IMR-90 (cell line): ENCODE measurements at regions not wholly inside any gene's neighbourhood (a gene's known extent, or its start where the extent isn't known, plus 50 kb on each side); places are given as distances from the start of the nearest gene placed in this dataset.

Experiments
- ATAC-seq: fragments of 200-7000 bp; cut with Tn5 transposase; 2 replicates; pipeline ENCODE4 v1.9.1; 2020; ENCODE audit warnings: low read depth, mild to moderate bottlenecking, moderate library complexity
- BruUV-seq: library from RNA; stranded (reverse); fragments of 400-500 nt; replicated peaks from 2 replicates; lab custom pipeline; 2021; lab: Mats Ljungman, UMichigan
- CTCF ChIA-PET: fragments of 300-600 bp; formaldehyde crosslinking; extraction: SDS; loops from one replicate; lab custom pipeline; 2021; ENCODE audit warnings: antibody characterized with exemption; lab: Yijun Ruan, JAX
- POLR2A ChIA-PET: fragments of 300-600 bp; sonication (Branson Sonifier 250); formaldehyde crosslinking; loops from one replicate; lab custom pipeline; 2022; ENCODE audit warnings: antibody characterized with exemption; ENCODE audit not compliant: unreplicated experiment; lab: Charles Lee
- DNase-seq: peaks from one replicate; pipeline ENCODE4 v3.0.0; 2013
- H2AFZ ChIP-seq: replicated peaks from 2 replicates; pipeline ENCODE3; 2013; ENCODE audit warnings: low read length, mild to moderate bottlenecking; ENCODE audit not compliant: poor library complexity
- H2AK5ac ChIP-seq: 2 replicates; pipeline ENCODE4 v1.6.1; 2013; ENCODE audit warnings: low read depth, low read length, inconsistent platforms
- H2AK9ac ChIP-seq: replicated peaks from 2 replicates; pipeline ENCODE3; 2013; ENCODE audit warnings: mild to moderate bottlenecking, low read depth, low read length, moderate library complexity; ENCODE audit not compliant: poor library complexity
- H2BK120ac ChIP-seq: 2 replicates; pipeline ENCODE4 v1.6.1; 2013; ENCODE audit warnings: low read depth, low read length, inconsistent platforms
- H2BK15ac ChIP-seq: 3 replicates; pipeline ENCODE4 v1.6.1; 2013; ENCODE audit warnings: low read depth, low read length, inconsistent platforms
- H2BK20ac ChIP-seq: 2 replicates; pipeline ENCODE4 v1.6.1; 2013; ENCODE audit warnings: low read depth, mild to moderate bottlenecking, inconsistent platforms, low read length, moderate library complexity
- H2BK5ac ChIP-seq: 2 replicates; pipeline ENCODE4 v1.6.1; 2013; ENCODE audit warnings: mild to moderate bottlenecking, low read depth, low read length, inconsistent platforms; ENCODE audit not compliant: poor library complexity, severe bottlenecking
- H3K14ac ChIP-seq: replicated peaks from 2 replicates; pipeline ENCODE4 v1.6.1; 2013; ENCODE audit warnings: low read depth, low read length, inconsistent platforms
- H3K18ac ChIP-seq: 2 replicates; pipeline ENCODE4 v1.6.1; 2013; ENCODE audit warnings: low read depth, low read length, control low read depth
- H3K23ac ChIP-seq: 2 replicates; pipeline ENCODE4 v1.6.1; 2013; ENCODE audit warnings: low read depth, low read length, inconsistent platforms
- H3K27ac ChIP-seq: 2 replicates; pipeline ENCODE4 v1.5.1; 2013; ENCODE audit warnings: mild to moderate bottlenecking, control low read depth, low read length; ENCODE audit not compliant: insufficient read depth
- H3K27me3 ChIP-seq: 2 replicates; pipeline ENCODE4 v1.6.1; 2013; ENCODE audit warnings: low read length; ENCODE audit not compliant: control insufficient read depth, insufficient read depth
- H3K36me3 ChIP-seq: 2 replicates; pipeline ENCODE4 v1.6.1; 2013; ENCODE audit warnings: low read length, mixed read lengths; ENCODE audit not compliant: control insufficient read depth, insufficient read depth
- H3K4ac ChIP-seq: 2 replicates; pipeline ENCODE4 v1.6.1; 2013; ENCODE audit warnings: low read depth, low read length, inconsistent platforms
- H3K4me1 ChIP-seq: 2 replicates; pipeline ENCODE4 v1.6.1; 2013; ENCODE audit warnings: low read length, mixed read lengths; ENCODE audit not compliant: control insufficient read depth, insufficient read depth
- H3K4me2 ChIP-seq: 2 replicates; pipeline ENCODE4 v1.6.1; 2013; ENCODE audit warnings: low read depth, mild to moderate bottlenecking, control low read depth, low read length, moderate library complexity
- H3K4me3 ChIP-seq: 2 replicates; pipeline ENCODE4 v1.5.1; 2013; ENCODE audit warnings: low read depth, mild to moderate bottlenecking, control low read depth, low read length, moderate library complexity; ENCODE audit not compliant: insufficient read depth
- H3K56ac ChIP-seq: 2 replicates; pipeline ENCODE4 v1.6.1; 2013; ENCODE audit warnings: low read length, inconsistent platforms; ENCODE audit not compliant: insufficient read depth; ENCODE audit errors: extremely low read depth
- H3K79me1 ChIP-seq, 2 experiments: 2 replicates each; pipeline ENCODE4 v1.6.1; 2013; ENCODE audit warnings: low read length in 2 of 2, inconsistent platforms in 1 of 2, low read depth in 1 of 2
- H3K9ac ChIP-seq: 2 replicates; pipeline ENCODE4 v1.6.1; 2013; ENCODE audit warnings: low read depth, low read length, control low read depth
- H3K9me1 ChIP-seq: 2 replicates; pipeline ENCODE4 v1.6.1; 2013; ENCODE audit warnings: low read length, inconsistent platforms; ENCODE audit not compliant: insufficient read depth
- H3K9me3 ChIP-seq: 2 replicates; pipeline ENCODE4 v1.6.1; 2013; ENCODE audit warnings: low read length; ENCODE audit not compliant: control insufficient read depth, insufficient read depth
- H4K20me1 ChIP-seq: 2 replicates; pipeline ENCODE4 v1.6.1; 2013; ENCODE audit warnings: low read length, inconsistent platforms; ENCODE audit not compliant: insufficient read depth
- H4K5ac ChIP-seq: 2 replicates; pipeline ENCODE4 v1.6.1; 2013; ENCODE audit warnings: mild to moderate bottlenecking, low read depth, low read length, control low read depth
- H4K8ac ChIP-seq, 2 experiments: 2 replicates each; pipeline ENCODE4 v1.6.1; 2013; ENCODE audit warnings: low read depth in 2 of 2, low read length in 2 of 2, control low read depth in 1 of 2, inconsistent platforms in 1 of 2
- H4K91ac ChIP-seq: 2 replicates; pipeline ENCODE4 v1.6.1; 2013; ENCODE audit warnings: low read depth, low read length, inconsistent platforms; ENCODE audit not compliant: insufficient read depth
- BHLHE40 ChIP-seq: fragments of 150-350 bp; IDR thresholded peaks from 2 replicates; pipeline ENCODE4 v1.6.1; 2016; ENCODE audit warnings: mild to moderate bottlenecking, low read depth, low read length
- CEBPB ChIP-seq: IDR thresholded peaks from 2 replicates; pipeline ENCODE4 v1.6.1; 2012; ENCODE audit warnings: low read depth, low read length, improper control_type of control experiment
- CTCF ChIP-seq: conservative IDR thresholded peaks from 2 replicates; pipeline ENCODE4 v1.5.1; 2012; ENCODE audit warnings: mild to moderate bottlenecking, low read depth, low read length, improper control_type of control experiment
- ELK1 ChIP-seq: fragments of 150-350 bp; IDR thresholded peaks from 2 replicates; pipeline ENCODE4 v1.6.1; 2016; ENCODE audit warnings: low read depth, mild to moderate bottlenecking, low read length, moderate library complexity, borderline replicate concordance
- MXI1 ChIP-seq: IDR thresholded peaks from 2 replicates; pipeline ENCODE4 v1.6.1; 2012; ENCODE audit warnings: low read depth, mild to moderate bottlenecking, low read length, moderate library complexity, borderline replicate concordance
- SMC3 ChIP-seq: fragments of 150-350 bp; IDR thresholded peaks from 2 replicates; pipeline ENCODE4 v1.6.1; 2016; ENCODE audit warnings: low read depth, mild to moderate bottlenecking, antibody characterized with exemption, low read length, moderate library complexity
- WGBS, 2 experiments: methylation state at CpG; one replicate each; pipeline versions ENCODE4 v1.1.5 to v1.1.7; 2013; ENCODE audit warnings: missing lambda C conversion rate in 2 of 2; ENCODE audit not compliant: insufficient read length in 1 of 2; ENCODE audit errors: extremely low coverage in 2 of 2; 5-methylcytosine and 5-hydroxymethylcytosine counted together
- dilution Hi-C: fragments of 300-500 bp; cut with HindIII; formaldehyde crosslinking; loops from one replicate; pipeline ENCODE4 v1.14.3; 2018; ENCODE audit warnings: low sequenced_read_pairs; ENCODE audit not compliant: unreplicated experiment
- in situ Hi-C: fragments of 300-500 bp; cut with MboI; formaldehyde crosslinking; loops from 3 replicates; pipeline ENCODE4 v1.14.3; 2019; ENCODE audit warnings: low sequenced_read_pairs, inconsistent platforms, mixed read lengths
- intact Hi-C: fragments of 100-400 bp; cut with micrococcal nuclease; formaldehyde crosslinking; loops from 2 replicates; pipeline ENCODE4 v1.10.0; 2022
- TF ChIP-seq, protein P1 (sequence below): fragments of 150-350 bp; IDR thresholded peaks from 2 replicates; pipeline ENCODE4 v1.6.1; 2017; ENCODE audit warnings: mild to moderate bottlenecking, antibody characterized with exemption, low read length, low read depth

GRCh38 chr5:164224236-164224635 is 718.8 kb downstream of the MAT2B start:
- Histone ChIP-seq H2BK20ac (no peak overlapping the region), H3K9ac (no peak overlapping the region), H3K56ac (no peak overlapping the region), H3K18ac (no peak overlapping the region), H3K27me3 (no peaks in the 10 kb centered on the region), H2AFZ (no peak overlapping the region), H4K5ac (no peak overlapping the region), H2BK15ac (no peak overlapping the region), H3K4me3 (no peak overlapping the region), H3K23ac (no peak overlapping the region), H3K14ac (no peak overlapping the region), H3K79me1 (no peaks in the 10 kb centered on the region), H3K27ac (no peak overlapping the region), H4K8ac (no peak overlapping the region), H4K20me1 (no peaks in the 10 kb centered on the region), H3K9me3 (no peaks in the 10 kb centered on the region), H3K4me2 (no peak overlapping the region), H2BK120ac (no peak overlapping the region), H3K36me3 (no peaks in the 10 kb centered on the region), H2AK9ac (no peak overlapping the region), H3K9me1 (no peaks in the 10 kb centered on the region), H2AK5ac (no peak overlapping the region), H3K4me1 (no peaks in the 10 kb centered on the region), H3K4ac (no peak overlapping the region), H2BK5ac (no peak overlapping the region), H4K91ac (no peak overlapping the region)
- intact Hi-C loops (no loop called here), dilution Hi-C loops (no loop called here), in situ Hi-C loops (no loop called here)
- ChIA-PET POLR2A (no interaction called here), CTCF (no interaction called here)
- no peak for DNase-seq
- ATAC-seq = no peak
- BruUV-seq = no TSS peak
- TF ChIP-seq ELK1 (no peak), SMC3 (no peak), MXI1 (no peak), BHLHE40 (no peak), CTCF (no peak), CEBPB (no peak)
- TF ChIP-seq, protein P1, sequence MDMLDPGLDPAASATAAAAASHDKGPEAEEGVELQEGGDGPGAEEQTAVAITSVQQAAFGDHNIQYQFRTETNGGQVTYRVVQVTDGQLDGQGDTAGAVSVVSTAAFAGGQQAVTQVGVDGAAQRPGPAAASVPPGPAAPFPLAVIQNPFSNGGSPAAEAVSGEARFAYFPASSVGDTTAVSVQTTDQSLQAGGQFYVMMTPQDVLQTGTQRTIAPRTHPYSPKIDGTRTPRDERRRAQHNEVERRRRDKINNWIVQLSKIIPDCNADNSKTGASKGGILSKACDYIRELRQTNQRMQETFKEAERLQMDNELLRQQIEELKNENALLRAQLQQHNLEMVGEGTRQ = no peak
- no CpG with 5 or more reads among the region's 2 CpGs for WGBS, 2 experiments
